ENCODE measurements at regions not wholly inside any gene's neighbourhood (a gene's known extent, or its start where the extent isn't known, plus 50 kb on each side); places are given as distances from the start of the nearest gene placed in this dataset.

DNA sequence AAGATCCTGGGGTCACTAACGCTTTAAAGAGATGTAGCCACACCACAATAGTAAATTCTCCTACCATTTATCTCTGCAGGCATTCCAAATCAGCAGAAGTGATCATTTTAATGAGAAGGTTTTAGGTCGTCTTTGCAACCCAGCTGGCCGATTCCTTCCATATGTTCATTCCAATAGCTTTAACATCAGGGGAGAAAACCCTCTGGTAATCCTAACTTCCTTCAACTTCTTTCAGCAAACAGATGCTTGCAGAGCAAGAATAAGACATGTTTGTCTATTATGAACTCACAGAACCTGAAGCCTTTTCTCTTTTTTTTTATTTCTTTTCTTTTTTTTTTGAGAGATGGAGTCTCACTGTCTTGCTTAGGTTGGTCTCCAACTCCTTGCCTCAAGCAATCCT, 498.6 kb upstream of the SLITRK1 start:
- TF ChIP-seq, protein P1, sequence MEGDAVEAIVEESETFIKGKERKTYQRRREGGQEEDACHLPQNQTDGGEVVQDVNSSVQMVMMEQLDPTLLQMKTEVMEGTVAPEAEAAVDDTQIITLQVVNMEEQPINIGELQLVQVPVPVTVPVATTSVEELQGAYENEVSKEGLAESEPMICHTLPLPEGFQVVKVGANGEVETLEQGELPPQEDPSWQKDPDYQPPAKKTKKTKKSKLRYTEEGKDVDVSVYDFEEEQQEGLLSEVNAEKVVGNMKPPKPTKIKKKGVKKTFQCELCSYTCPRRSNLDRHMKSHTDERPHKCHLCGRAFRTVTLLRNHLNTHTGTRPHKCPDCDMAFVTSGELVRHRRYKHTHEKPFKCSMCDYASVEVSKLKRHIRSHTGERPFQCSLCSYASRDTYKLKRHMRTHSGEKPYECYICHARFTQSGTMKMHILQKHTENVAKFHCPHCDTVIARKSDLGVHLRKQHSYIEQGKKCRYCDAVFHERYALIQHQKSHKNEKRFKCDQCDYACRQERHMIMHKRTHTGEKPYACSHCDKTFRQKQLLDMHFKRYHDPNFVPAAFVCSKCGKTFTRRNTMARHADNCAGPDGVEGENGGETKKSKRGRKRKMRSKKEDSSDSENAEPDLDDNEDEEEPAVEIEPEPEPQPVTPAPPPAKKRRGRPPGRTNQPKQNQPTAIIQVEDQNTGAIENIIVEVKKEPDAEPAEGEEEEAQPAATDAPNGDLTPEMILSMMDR (IDR thresholded peaks at IDR 0.05; ENCODE audit: low read depth, low read length) = no peak
- no peak for TF ChIP-seq EZH2phosphoT487 (IDR thresholded peaks at IDR 0.05; ENCODE audit: low read depth)
